ENCODE measurements at regions not wholly inside any gene's neighbourhood (a gene's known extent, or its start where the extent isn't known, plus 50 kb on each side); places are given as distances from the start of the nearest gene placed in this dataset.

DNA sequence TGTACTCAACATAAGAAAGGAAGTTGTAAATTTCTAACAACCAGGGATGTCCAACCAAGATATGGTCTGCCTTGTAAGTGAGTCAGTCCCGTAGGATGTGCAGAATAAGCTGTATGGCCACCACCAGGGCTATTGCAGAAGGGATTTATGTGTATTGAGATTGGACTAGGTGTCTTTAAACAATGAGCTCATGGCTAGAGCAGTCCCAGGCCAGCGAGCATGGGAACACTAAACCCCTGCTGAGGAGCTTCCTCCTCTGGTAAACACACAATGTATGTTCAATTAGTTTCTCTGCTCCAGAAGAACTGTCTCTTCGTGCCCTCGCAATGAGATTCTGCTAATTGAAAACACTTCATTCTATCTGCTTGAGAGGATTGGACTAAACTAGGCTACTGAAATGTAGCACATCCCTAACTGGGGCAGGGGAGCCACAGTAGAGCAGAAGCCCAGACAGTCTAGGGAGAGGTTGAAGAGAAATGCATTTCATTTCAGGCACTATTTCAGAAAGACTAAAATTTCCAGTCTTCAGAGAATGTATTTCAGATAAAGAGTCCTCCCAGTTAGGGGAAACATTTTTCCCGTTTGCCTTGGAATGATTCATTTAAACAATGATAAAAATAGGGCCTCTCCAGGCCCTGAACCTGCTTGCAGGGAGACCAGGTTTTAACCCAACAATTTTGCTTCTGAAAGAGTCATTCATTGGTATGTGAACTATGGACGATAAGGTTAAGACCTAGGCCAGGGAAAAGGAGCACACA, 154.7 kb downstream of the FAM114A2 start:
- TF ChIP-seq, protein P1, sequence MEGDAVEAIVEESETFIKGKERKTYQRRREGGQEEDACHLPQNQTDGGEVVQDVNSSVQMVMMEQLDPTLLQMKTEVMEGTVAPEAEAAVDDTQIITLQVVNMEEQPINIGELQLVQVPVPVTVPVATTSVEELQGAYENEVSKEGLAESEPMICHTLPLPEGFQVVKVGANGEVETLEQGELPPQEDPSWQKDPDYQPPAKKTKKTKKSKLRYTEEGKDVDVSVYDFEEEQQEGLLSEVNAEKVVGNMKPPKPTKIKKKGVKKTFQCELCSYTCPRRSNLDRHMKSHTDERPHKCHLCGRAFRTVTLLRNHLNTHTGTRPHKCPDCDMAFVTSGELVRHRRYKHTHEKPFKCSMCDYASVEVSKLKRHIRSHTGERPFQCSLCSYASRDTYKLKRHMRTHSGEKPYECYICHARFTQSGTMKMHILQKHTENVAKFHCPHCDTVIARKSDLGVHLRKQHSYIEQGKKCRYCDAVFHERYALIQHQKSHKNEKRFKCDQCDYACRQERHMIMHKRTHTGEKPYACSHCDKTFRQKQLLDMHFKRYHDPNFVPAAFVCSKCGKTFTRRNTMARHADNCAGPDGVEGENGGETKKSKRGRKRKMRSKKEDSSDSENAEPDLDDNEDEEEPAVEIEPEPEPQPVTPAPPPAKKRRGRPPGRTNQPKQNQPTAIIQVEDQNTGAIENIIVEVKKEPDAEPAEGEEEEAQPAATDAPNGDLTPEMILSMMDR (IDR thresholded peaks at IDR 0.05), result no peak
- TF ChIP-seq POLR2AphosphoS5 (IDR thresholded peaks at IDR 0.05; ENCODE audit: low read depth, low read length) (no peak), SIN3A (IDR thresholded peaks at IDR 0.05; ENCODE audit: borderline replicate concordance, insufficient read depth, low read depth, low read length) (no peak), TCF7L2 (IDR thresholded peaks at IDR 0.05; ENCODE audit: low read depth, low read length) (no peak)
- TF ChIP-seq, protein P2, sequence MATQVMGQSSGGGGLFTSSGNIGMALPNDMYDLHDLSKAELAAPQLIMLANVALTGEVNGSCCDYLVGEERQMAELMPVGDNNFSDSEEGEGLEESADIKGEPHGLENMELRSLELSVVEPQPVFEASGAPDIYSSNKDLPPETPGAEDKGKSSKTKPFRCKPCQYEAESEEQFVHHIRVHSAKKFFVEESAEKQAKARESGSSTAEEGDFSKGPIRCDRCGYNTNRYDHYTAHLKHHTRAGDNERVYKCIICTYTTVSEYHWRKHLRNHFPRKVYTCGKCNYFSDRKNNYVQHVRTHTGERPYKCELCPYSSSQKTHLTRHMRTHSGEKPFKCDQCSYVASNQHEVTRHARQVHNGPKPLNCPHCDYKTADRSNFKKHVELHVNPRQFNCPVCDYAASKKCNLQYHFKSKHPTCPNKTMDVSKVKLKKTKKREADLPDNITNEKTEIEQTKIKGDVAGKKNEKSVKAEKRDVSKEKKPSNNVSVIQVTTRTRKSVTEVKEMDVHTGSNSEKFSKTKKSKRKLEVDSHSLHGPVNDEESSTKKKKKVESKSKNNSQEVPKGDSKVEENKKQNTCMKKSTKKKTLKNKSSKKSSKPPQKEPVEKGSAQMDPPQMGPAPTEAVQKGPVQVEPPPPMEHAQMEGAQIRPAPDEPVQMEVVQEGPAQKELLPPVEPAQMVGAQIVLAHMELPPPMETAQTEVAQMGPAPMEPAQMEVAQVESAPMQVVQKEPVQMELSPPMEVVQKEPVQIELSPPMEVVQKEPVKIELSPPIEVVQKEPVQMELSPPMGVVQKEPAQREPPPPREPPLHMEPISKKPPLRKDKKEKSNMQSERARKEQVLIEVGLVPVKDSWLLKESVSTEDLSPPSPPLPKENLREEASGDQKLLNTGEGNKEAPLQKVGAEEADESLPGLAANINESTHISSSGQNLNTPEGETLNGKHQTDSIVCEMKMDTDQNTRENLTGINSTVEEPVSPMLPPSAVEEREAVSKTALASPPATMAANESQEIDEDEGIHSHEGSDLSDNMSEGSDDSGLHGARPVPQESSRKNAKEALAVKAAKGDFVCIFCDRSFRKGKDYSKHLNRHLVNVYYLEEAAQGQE (IDR thresholded peaks at IDR 0.05; ENCODE audit: insufficient read depth in 1 of 2, low read depth in 2 of 2, low read length in 1 of 2), result no peak

Data from Panc1 (cell line).